SHP77 treated with DMSO at 0.1 percent for 48 hours (cell line): ENCODE measurements at regions not wholly inside any gene's neighbourhood (a gene's known extent, or its start where the extent isn't known, plus 50 kb on each side); places are given as distances from the start of the nearest gene placed in this dataset.
"Not testable (repeated sequence)": the region's sequence is repeated elsewhere in the genome, so short reads cannot be mapped to it uniquely, and the experiment has no call there.

ENCODE experiments used
- DNase-seq: peaks from one replicate; lab custom pipeline; 2025; lab: John Stamatoyannopoulos, UW

DNA sequence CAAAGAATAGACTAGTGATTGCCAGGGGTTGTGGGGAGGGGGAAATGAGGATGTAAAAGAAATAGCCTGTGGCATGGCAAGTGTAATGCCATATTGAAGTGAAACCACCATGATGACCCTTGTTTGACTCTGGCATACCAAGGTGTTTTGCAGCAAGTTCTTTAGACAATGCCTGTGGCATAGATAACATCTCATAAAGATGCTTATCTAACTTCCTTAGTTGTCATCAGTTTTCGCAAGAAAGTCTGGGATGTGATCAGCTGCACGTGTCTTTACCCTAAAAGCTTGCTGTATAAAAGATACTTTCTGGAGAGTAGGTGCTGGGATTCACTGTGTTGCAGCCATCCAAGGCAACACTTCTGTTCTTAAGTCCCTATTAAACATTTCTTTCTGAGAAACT, 176.1 kb upstream of the MAGEB16 start:
- no peak for DNase-seq

DNA sequence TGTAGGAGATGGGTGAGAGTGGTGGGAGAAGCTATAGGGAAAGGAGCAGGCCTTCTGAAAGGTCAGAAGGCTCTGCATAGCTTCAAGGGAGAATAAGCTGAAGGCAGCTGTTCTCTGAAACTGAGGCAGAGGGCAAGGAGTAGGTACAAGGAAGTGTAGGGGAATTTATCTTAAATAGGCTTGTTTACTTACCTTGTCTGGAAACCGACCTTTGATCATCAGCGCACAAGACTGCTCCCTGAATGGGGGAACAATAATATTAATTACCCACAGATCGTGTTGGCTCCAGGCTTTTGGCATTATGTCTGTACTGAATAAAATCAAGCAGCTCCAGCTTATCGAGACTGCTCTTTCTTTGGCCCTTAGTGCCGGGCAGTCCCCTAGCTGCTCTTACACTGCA, 175.5 kb upstream of the MAGEB16 start:
- no peak for DNase-seq

- no peak for DNase-seq
Observed at GRCh38 chrX:35625714-35626113, 172.4 kb upstream of the MAGEB16 start.

GRCh38 chrX:35626124-35626523, 172.0 kb upstream of the MAGEB16 start:
- DNase-seq: no peak

DNA sequence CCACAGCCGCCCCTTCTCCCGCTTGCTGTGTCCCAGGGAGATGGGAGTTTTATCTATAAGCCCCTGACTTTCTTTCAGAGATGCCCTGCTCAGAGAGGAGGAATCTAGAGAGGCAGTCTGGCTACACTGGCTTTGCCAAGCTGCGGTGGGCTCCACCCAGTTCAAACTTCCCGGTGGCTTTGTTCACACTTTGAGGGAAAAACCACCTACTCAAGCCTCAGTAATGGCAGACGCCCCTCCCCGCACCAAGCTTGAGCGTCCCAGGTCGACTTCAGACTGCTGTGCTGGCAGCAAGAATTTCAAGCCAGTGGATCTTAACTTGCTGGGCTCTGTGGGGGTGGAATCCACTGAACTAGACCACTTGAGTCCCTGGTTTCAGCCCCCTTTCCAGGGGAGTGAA, 162.2 kb upstream of the MAGEB16 start:
- DNase-seq: not testable (repeated sequence)

DNA sequence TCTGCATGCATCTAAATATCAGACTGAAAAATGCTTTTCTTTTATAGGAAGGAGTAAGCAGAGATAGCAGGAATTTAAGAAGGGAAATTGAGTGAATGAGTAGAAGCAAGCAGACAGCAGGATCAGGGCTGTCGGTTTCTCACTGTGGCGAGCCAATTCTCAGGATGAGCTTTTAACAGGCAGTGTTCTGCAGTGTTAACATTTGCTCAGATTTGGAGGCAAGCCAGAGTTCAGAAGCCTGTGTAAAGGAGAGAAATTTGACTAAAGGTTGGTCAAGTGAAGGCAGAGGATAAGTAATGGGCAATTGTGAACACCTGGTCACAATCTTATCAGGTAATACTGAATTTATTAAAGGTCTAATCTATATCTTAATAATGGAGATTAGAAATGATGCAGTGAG, 133.3 kb upstream of the MAGEB16 start:
- DNase-seq: no peak

- no peak for DNase-seq
Observed at GRCh38 chrX:35665311-35665710, 132.8 kb upstream of the MAGEB16 start.

DNA sequence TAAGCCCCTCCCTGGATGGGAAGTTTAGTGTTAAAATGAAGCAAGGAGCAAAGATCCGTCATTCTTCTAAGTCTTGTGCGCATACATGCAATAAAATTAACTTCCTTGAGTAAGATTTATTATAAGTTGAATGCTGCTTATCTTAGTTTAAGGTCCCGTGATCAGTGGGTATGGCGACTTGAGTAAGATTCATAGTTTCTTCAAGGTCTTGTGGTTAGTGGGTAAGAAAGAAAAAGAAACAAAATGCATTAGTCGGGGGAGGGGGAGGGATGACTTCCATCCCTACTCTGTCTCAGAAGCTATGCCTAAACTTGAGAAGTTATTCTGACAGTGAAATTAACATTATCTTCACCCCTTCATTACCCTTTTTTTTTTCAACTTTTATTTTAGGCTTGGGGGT, 127.3 kb upstream of the MAGEB16 start:
- DNase-seq: no peak

DNA sequence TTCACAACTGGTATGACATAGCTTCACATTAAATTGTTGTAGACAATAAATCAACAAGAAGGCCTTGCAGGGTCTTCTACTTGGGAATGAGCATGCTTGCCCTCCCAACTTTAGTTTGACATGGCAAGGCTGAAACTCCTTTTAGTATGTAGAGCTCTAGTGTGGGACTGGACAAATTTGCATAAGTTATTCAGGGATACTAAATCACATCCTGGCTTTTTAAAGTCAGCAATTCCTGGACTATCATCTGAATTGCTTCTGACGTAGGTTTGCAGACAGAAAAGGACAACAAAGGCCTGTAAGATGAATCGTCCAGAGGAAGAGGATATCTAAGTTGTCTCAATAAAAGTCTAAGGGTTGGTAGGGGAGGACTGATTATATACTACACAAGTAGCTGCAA, 123.0 kb upstream of the MAGEB16 start:
- no peak for DNase-seq

DNA sequence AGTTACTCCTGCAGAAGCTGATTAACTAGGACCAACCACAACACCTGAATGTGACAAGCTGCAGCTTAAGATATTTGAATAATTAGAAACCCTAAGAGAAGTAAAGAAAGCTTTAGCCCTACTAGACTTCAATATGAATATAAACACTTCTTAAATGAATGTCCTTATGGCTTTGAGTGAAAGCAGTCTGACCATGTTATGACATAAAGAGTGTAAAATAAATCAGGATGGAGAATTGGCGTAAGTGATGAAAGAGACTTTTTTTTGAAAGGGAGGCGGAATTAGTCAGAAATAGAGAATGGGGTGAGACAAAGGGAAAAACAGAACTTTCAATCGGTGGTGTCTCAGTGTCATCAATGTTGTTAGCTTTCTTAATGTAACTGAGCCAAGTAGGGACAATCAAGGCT, 117.2 kb upstream of the MAGEB16 start:
- no peak for DNase-seq

DNA sequence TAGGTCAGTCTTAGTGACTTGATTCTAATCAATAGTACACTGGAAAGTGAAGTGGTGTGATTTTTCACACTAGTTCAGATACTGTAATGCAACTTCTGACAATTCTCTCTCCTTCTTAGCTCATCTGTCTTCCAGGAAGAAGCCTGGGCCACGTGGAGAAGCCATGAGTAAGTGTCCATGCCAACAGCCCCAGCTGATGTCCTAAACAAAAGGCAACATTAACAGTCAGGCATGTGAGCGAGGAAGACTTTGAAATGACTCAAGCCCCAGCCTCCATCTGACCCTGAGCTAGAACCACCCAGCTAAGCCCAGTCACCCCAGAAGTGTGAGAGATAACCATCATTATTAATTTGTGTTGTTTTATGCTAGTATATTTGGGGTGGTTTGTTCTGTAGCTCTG, 115.7 kb upstream of the MAGEB16 start:
- DNase-seq: no peak

DNA sequence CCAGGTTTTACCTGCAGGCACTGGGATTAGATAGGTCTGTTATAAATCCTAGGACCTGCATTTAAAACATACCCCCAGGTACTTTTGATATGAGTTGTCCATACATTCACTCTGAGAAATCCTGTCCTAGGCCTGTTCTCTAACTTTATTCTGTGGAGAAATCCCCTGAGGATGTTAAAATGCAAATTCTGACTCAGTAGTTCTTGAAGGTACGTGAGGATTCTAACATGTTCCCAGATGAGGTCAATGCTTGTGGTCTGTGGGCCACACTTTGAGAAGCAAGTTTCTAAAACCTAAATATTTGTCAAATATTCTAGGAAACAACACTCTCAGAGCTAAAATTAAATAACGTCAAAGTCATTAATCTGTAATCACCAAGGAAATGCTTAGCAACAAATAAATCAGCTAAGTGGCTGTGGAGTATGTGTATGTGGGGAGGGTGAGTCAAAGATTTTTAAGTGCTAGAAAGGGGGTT, 101.3 kb upstream of the MAGEB16 start:
- no peak for DNase-seq

DNA sequence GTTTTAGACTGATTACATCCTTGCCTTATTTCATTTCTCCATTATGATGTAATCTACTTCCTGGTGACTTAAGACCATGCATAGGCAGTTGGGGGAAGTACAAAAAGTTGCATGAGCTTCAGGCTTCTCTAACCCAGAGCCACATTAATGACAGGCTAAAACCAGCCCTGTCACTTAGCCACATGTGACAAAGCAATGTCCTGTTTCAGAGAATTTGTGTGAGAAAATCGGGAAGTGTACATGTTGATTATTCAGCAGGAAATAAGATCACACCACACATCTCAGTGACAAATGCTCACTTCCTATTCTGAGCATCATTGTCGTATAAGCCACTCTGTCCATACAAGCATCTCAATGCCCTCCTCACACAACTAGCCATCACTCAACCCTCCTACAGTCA, 98.5 kb upstream of the MAGEB16 start:
- DNase-seq: no peak

- no peak for DNase-seq
Observed at GRCh38 chrX:35700121-35700520, 98.0 kb upstream of the MAGEB16 start.

DNA sequence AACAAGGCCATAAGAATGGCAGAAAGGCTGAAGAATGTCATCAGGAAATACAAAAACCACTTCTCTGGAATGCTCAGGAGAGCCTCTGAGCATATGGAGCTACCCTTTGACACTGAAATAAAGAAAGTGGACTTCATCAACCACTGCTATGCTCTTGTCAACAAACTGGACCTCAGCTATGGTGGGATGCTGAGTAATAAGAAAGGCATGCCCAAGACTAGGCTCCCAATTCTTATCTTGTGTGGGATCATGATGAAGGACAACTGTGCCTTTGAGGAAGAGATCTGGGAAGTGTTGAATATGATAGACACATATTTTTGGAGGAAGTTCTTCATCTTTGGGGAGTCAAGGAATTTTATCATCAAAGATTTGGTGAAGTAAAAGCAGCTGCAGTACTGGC, 86.9 kb upstream of the MAGEB16 start:
- DNase-seq: no peak

DNA sequence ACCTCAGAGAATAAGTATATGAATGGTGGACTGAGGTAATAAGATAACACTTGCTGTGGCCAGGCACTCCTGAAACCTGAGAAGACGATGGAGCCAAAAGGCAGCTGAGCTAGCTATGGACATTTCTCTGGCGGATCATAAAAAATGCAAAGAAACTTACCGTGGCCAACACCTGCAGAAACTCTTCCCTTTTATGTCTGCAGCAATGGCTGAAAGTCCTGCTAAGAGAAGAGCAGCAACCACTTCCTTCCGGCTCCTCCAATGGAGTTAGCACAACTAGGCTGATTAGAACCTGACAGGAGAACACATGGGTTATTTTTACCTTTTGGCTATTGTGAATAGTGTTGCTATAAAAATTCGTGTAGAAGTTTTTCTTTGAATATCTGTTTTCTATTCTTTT, 76.0 kb upstream of the MAGEB16 start:
- no peak for DNase-seq

DNA sequence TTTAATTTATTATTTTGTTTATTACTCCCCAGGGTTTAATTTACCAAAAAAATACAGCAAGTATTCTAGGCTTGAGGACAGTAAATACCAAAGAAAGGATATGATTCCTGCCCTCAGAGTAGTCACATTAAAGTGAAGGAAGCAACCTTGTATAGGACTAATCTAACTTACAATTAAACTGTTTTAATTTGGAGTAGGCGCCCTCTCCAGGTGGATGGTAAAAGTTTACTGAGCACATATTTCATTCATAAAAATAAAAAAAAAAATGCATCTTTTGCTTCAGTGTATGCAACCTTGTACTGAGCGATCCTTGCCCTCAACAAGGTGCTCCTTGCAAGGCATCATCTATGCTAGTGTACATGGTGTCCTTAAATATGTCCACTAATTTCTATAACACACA, 72.0 kb upstream of the MAGEB16 start:
- DNase-seq: no peak

DNA sequence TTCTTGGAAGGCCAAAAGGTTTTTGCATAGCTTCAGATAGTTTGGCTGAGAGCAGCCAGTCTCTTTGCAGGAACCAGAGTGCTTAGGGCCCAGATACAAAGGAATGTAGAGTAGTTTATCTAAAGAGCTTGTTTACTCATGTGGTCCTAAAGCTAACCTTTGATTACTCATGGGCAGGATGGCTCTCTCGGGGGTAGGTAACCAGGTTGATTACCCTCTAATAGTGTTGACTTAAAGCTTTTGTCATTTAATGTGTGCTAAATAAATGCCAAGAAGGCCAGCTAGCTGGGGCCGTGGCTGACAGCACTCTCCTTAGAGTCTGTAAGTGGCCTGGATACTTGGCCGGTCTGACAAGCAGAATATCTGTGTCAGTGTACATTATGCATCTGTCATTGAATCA, 69.7 kb upstream of the MAGEB16 start:
- DNase-seq: no peak

DNA sequence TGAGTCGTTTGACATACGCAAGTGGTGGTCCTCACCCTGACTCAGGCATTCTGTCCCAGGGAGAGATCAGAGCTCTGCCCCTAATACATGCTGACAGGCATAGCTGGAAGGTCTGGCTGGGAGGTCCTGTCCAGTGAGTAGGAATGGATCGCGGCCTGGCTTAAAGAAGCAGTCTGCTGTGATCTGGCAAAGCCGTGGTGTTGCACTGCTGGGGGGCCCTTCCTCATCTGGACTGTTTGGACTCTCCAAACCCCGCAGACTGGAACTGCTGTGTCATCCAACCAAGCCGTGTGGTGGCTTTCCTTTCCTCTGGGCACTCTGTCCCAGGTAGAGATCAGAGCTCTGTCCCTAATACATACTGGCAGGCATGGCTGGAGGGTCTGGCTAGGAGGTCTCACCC, 64.3 kb upstream of the MAGEB16 start:
- DNase-seq: no peak

- DNase-seq: no peak
Observed at GRCh38 chrX:35741142-35741541, 57.0 kb upstream of the MAGEB16 start.

- no peak for DNase-seq
Observed at GRCh38 chrX:35743331-35743730, 54.8 kb upstream of the MAGEB16 start.
